DMS114 treated with DMSO at 0.1 percent for 48 hours (cell line): ENCODE measurements at regions not wholly inside any gene's neighbourhood (a gene's known extent, or its start where the extent isn't known, plus 50 kb on each side); places are given as distances from the start of the nearest gene placed in this dataset.

ENCODE experiments used
- DNase-seq: peaks from one replicate; lab custom pipeline; 2025; ENCODE audit not compliant: unreplicated experiment; lab: John Stamatoyannopoulos, UW

DNA sequence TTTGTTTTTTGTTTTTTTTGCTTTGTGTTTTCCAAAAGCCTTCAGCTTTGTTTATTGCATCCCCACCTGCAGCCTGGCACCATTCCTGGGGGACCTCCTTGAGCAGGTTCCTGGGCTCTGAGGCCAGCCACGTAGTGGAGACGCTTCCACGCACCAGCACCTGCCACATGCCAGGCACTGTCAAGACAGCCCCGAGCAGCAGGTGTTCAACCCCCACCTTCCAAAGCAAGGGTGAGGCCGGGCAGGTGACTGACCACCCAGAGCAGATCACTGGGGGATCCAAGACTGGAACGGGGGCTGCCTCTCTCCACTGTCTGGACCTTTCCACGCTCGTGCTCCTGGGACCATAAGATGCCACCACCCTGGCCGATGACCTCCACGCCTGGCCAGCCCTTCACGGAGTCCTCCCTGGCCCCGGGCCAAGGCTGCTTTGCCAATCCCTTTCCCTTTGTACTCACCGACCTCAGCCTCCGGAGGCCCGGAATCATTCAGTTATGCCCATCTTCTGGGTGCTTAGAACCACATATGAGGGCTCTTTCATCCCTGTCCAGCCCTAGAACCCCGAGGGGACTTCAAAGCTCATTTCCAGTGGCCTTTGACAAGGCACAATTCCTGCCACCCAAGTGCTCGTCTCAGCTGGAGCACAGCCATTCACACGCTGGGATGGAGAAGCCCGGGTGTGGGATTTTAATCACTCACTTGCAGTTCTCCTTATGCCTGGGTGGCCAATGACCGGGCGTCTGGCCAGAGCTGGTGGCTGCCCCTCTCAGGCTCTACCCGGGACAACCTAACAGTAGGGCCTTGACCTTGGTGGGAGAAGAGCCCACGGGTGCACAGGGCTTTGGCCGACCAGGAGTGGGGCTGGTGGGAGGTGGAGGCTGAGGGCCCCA, 330.8 kb downstream of the NPHP4 start:
- DNase-seq = no peak

GRCh38 chr1:5660141-5660935, 331.9 kb downstream of the NPHP4 start:
- no peak for DNase-seq

- no peak for DNase-seq
Observed at GRCh38 chr1:5659606-5660005, 332.6 kb downstream of the NPHP4 start.

GRCh38 chr1:5658340-5659316, 333.6 kb downstream of the NPHP4 start:
- DNase-seq = no peak

DNA sequence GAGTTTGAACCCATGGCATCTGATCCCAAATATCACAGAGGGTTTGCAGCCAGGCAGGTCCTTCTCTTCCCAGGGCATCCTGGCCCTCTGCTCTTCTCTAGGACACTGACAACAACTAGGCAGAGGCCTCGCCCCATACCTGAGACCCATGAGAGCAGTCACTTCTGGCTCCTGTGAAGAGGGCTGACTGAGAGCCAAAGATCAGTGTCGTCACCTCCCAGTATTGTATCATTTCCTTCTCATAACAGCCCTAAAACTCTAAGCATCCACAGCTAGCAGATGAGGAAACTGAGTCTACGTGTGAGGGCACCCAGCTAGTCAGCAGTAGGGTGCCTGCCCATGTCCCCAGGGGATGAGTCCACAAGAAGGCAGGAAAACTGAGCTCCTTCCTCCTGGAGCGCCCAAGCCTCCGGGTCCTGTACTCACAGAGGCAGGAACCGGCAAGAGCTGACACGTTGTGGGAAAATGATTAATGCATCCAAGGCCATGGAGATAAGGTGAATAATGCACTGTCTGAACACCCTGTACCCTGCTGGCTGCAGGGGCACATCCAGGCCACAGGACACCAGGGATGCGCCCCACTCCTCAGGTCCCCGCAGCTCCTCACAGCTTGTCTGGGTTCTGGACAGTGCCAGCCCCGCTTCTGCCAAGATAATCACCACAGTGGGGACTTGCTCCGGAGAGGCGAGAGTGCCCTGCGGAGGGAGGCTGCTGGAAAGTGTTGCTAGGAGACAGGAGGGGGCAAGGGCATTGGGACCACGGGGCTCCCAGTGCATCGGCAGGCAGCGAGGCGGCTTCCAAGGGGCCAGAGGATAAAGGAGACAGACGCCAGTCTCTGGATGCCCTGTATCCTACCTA, 340.0 kb downstream of the NPHP4 start:
- no peak for DNase-seq

DNA sequence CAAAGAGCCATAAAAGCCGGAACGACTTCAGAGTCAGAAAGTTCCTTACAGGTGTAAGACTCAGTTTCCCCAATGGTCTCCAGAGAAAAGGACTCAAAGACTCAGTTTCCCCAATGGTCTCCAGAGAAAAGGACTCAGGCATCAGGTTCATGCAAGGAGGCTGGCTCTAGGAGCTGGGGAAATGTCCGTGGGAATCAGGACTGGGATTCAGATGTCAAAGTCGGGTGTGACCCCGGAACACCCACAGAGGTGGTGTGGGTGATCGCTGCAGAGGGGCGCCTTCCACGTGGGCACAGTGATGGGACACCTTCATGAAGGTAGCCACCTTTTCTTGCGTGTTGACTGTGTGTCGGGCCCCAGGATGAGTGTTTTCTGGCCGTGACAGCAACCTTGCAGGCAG, 340.8 kb downstream of the NPHP4 start:
- no peak for DNase-seq

GRCh38 chr1:5651027-5651410, 341.2 kb downstream of the NPHP4 start:
- no peak for DNase-seq

- no peak for DNase-seq
Observed at GRCh38 chr1:5650283-5651026, 341.8 kb downstream of the NPHP4 start.

- no peak for DNase-seq
Observed at GRCh38 chr1:5649795-5650194, 342.4 kb downstream of the NPHP4 start.

GRCh38 chr1:5649166-5649551, 343.1 kb downstream of the NPHP4 start:
- DNase-seq = no peak

GRCh38 chr1:5648410-5649165, 343.6 kb downstream of the NPHP4 start:
- no peak for DNase-seq

GRCh38 chr1:5647234-5647633, 345.0 kb downstream of the NPHP4 start:
- no peak for DNase-seq

- DNase-seq = no peak
Observed at GRCh38 chr1:5646486-5647149, 345.6 kb downstream of the NPHP4 start.

- no peak for DNase-seq
Observed at GRCh38 chr1:5645929-5646328, 346.3 kb downstream of the NPHP4 start.

- no peak for DNase-seq
Observed at GRCh38 chr1:5645135-5645399, 347.2 kb downstream of the NPHP4 start.

GRCh38 chr1:5644281-5645134, 347.7 kb downstream of the NPHP4 start:
- DNase-seq = no peak

DNA sequence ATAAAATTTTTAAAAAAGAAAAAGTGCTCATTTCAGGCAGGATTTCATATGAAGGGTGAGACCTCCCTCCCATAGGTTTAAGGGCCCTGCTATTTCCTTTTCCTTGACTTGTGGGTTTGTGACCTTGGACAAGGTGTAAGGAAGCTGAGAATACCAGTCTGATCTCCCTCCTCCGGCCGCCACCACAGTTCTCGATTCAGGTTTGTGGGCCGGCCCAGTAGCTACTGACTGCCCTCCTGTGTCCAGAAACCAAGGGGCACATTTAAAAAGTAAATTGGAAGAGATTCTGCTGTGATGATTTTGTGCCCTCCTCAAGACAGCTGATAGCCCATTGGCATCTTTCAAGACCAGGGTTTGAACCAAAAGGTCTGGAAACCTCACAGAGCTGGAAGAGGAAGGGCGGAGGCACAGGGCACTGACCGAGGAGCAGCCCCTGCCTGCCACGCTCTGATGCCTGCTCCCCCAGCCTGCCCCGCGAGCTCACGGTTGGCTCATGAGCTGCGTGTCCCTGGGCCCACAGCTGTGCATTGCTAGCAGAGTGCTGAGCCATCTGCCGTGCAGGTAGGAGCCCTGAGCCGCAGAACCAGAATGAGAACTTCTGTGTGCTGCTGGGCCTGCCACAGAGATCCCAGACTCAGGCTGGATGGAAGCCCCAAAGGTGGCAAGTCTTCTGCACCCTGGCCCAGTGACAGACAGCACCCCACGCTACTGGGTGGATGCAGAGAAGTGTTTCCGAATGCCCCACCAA, 348.7 kb downstream of the NPHP4 start:
- DNase-seq = no peak
